ENCODE measurements at regions not wholly inside any gene's neighbourhood (a gene's known extent, or its start where the extent isn't known, plus 50 kb on each side); places are given as distances from the start of the nearest gene placed in this dataset.

- Histone ChIP-seq H3K27me3 (replicated peaks in 1 of 4; ENCODE audit: control extremely low read depth in 1 of 4, control insufficient read depth in 3 of 4, insufficient read depth in 4 of 4, low read length in 3 of 4) (no peaks in the 10 kb centered on the region), H3K9ac (ENCODE audit: low read length) (no peak overlapping the region), H4K20me1 (ENCODE audit: control insufficient read depth, insufficient read depth, low read length, poor library complexity, severe bottlenecking) (no peaks in the 10 kb centered on the region), H3K79me2 (ENCODE audit: control insufficient read depth, insufficient read depth, low read length) (no peaks in the 10 kb centered on the region), H3K4me2 (replicated peaks; ENCODE audit: low read depth, low read length, poor library complexity, severe bottlenecking) (no peak overlapping the region), H3K36me3 (replicated peaks in 1 of 2; ENCODE audit: control extremely low read depth in 1 of 2, control insufficient read depth in 1 of 2, extremely low read depth in 1 of 2, insufficient read depth in 2 of 2, low read length in 1 of 2) (no peaks in the 10 kb centered on the region), H2AFZ (ENCODE audit: insufficient read depth, low read depth, low read length, poor library complexity, severe bottlenecking) (no peak overlapping the region), H3K9me3 (ENCODE audit: control extremely low read depth in 1 of 3, control insufficient read depth in 2 of 3, insufficient read depth in 1 of 3, low read length in 2 of 3) (no peaks in the 10 kb centered on the region), H3K27ac (ENCODE audit: low read length in 2 of 2) (no peak overlapping the region), H3K4me1 (ENCODE audit: control insufficient read depth in 2 of 2, insufficient read depth in 2 of 2, low read length in 2 of 2) (no peaks in the 10 kb centered on the region), H3K4me3 (ENCODE audit: control extremely low read depth in 1 of 5, extremely low read depth in 1 of 5, insufficient read depth in 1 of 5, low read depth in 2 of 5, low read length in 4 of 5) (no peak overlapping the region)
- Mint-ChIP-seq H3K27me3 (no peaks in the 10 kb centered on the region), H3K4me3 (no peak overlapping the region), H3K4me1 (no peaks in the 10 kb centered on the region), H3K9me3 (ENCODE audit: insufficient read depth) (no peaks in the 10 kb centered on the region), H3K27ac (no peak overlapping the region)
- DNase-seq = no peak
- intact Hi-C loops (cut with micrococcal nuclease) = no loop called here
- TF ChIP-seq CTCF (IDR thresholded peaks at IDR 0.05) = no peak
- ChIA-PET CTCF (interaction anchor here (1.2 kb wide), 1 partner anchor 116 kb away, joined by 3 read pairs; no protein-coding TSS in a partner anchor), POLR2A (no interaction called here)
- no peak for ATAC-seq (ENCODE audit: low read depth)
- WGBS (ENCODE audit: insufficient coverage) = 94% methylated on average over 3 of the region's 3 CpGs
These were observed 185.7 kb downstream of the KCNRG start for GRCh38 chr13:50200988-50201387.

- Mint-ChIP-seq H3K27ac (no peak overlapping the region), H3K9me3 (ENCODE audit: insufficient read depth) (no peaks in the 10 kb centered on the region), H3K4me1 (no peaks in the 10 kb centered on the region), H3K4me3 (no peak overlapping the region), H3K27me3 (no peaks in the 10 kb centered on the region)
- intact Hi-C loops (cut with micrococcal nuclease) = no loop called here
- POLR2A ChIA-PET = no interaction called here
- WGBS (ENCODE audit: insufficient coverage) = 90% methylated on average over 3 of the region's 4 CpGs
- Histone ChIP-seq H2AFZ (ENCODE audit: insufficient read depth, low read depth, low read length, poor library complexity, severe bottlenecking) (no peak overlapping the region), H3K27ac (ENCODE audit: low read length in 2 of 2) (no peak overlapping the region), H3K4me2 (replicated peaks; ENCODE audit: low read depth, low read length, poor library complexity, severe bottlenecking) (no peak overlapping the region), H3K9ac (ENCODE audit: low read length) (no peak overlapping the region), H3K4me3 (ENCODE audit: control extremely low read depth in 1 of 5, extremely low read depth in 1 of 5, insufficient read depth in 1 of 5, low read depth in 2 of 5, low read length in 4 of 5) (no peak overlapping the region), H3K9me3 (ENCODE audit: control extremely low read depth in 1 of 3, control insufficient read depth in 2 of 3, insufficient read depth in 1 of 3, low read length in 2 of 3) (no peaks in the 10 kb centered on the region), H3K36me3 (replicated peaks in 1 of 2; ENCODE audit: control extremely low read depth in 1 of 2, control insufficient read depth in 1 of 2, extremely low read depth in 1 of 2, insufficient read depth in 2 of 2, low read length in 1 of 2) (no peaks in the 10 kb centered on the region), H3K79me2 (ENCODE audit: control insufficient read depth, insufficient read depth, low read length) (no peaks in the 10 kb centered on the region), H3K4me1 (ENCODE audit: control insufficient read depth in 2 of 2, insufficient read depth in 2 of 2, low read length in 2 of 2) (no peaks in the 10 kb centered on the region), H3K27me3 (replicated peaks in 1 of 4; ENCODE audit: control extremely low read depth in 1 of 4, control insufficient read depth in 3 of 4, insufficient read depth in 4 of 4, low read length in 3 of 4) (no peaks in the 10 kb centered on the region), H4K20me1 (ENCODE audit: control insufficient read depth, insufficient read depth, low read length, poor library complexity, severe bottlenecking) (no peaks in the 10 kb centered on the region)
- CTCF ChIA-PET = interaction anchor here (0.5 kb wide), 1 partner anchor 101 kb away, joined by 3 read pairs; no protein-coding TSS in a partner anchor
- ATAC-seq (ENCODE audit: low read depth) (no peak), DNase-seq (no peak)
- TF ChIP-seq EZH2 (IDR thresholded peaks at IDR 0.05; ENCODE audit: borderline replicate concordance, insufficient read depth, low read depth, low read length, poor library complexity, severe bottlenecking) = no peak
- no peak for TF ChIP-seq CTCF (IDR thresholded peaks at IDR 0.05)
These were observed 187.2 kb downstream of the KCNRG start for GRCh38 chr13:50202485-50202884.
